GM19023 (cell line): ENCODE measurements at regions not wholly inside any gene's neighbourhood (a gene's known extent, or its start where the extent isn't known, plus 50 kb on each side); places are given as distances from the start of the nearest gene placed in this dataset.
A peak's percentile ranks its signal among the peaks of the same experiment; 100 is the strongest.

Experiments used
- ATAC-seq: cut with Tn5 transposase; IDR thresholded peaks from one replicate; pipeline ENCODE4 v1.9.1; 2021; ENCODE audit warnings: mild to moderate bottlenecking, moderate library complexity; ENCODE audit not compliant: unreplicated experiment

DNA sequence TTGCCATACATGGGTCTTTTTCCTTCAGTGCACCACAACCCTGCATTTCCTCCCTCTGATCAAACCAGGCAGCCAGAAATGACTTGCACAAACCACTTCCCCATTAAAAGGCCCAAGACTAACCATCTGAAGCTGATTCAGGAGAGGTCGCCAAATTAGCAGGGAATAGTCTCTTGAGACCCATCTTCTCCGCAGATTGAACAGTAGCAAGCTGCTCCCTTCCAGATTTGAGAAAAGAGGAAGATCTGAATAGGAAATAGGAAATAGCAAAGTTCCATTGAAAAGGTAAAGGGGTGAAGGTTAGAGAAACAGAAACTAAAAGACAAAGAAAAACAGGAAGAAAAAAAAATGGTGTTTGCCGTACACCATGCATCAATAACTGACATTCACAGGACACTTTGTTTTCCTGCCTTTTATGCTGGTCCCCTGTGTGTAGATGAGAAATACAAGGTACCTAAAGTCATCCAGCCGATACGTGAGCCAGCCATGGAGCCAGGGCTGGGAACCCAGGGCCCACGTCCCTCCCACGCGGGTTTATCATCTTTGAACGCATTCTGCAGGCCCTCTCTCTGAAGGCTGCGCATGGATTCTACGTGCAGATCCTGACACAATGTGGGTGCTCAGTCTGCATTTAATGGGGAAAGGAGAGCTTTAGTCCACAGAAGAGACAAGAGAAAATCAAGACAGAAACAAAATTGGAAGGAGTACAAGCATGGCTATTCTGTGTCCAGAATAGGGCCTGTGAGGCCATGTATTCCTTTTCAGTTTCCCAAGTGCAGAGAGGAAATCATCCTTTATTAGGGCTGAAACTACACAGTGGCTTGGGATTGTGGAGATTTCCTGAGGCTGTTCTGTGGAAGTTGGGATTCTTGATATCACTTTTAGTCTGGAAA is 268.4 kb upstream of the NPVF start:
- peak; percentile 80 for ATAC-seq

DNA sequence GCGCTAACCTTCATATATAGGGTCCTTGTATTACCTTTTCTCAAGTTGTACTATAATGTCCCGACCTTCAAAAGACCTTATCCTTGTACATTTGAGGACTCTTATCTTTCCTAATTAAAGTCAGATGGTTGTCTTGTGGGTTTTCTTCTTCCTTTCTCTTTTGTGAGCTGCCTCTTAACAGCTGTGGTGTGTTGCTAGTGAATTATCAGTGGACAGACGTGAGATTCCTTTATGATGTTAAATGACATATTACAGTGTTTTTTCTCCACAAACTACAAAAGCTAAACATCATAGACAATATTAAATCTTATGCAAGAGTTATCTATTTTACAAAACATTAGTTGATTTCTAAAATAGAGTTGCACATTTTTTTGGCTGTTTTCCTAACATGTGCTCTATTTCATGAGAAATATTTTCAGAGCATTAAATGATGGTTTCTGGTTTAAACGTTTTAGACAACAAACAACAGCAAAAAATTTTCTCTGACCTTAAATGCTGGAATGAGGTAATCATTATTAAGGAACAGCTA is 272.2 kb upstream of the NPVF start:
- no peak for ATAC-seq

DNA sequence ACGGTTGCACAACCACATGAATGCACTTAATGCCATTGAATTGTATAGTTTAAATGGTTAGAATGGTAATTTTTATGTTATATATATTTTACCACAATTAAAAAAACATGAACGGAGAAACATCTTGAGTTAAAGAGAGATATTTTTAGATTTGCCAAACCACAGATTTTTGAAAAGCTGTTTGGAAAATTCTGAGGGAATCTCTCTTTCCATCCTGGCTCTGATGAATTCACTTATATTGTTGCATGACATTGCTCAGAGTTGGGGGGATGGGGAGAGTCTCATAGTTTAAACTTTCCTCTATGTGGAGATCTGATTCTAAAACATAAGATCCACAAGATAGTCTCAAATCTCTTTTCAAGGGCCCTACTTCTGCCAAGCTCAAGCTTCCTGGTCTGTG is 275.0 kb upstream of the NPVF start:
- ATAC-seq = no peak

DNA sequence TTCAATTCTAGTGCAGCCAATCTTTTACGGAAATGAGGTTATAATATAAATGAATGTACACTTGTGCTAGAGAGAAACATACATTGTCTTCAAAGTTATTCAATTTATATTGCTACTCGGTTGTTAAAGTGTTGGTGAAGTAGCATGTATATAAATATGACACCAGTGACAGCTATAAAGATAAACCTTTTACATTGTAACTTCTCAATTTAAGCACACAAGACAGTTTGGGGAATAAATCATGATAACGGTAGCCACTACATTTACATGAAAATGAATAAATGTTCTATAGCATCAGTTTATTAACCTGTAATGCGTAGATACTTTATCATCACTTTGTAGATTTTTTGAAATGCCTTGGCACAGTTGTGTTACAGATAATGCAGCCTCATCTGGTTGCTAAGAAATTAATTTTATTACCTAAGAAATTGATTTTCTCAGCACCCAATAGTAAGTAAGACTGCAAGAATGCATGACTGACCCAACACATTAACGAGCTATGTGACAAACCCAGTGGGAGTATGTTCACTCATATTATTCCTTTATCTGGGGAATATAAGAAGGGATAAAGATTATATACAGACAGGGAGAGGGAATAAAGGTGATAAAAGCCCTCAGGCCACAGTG is 283.9 kb upstream of the NPVF start:
- no peak for ATAC-seq

DNA sequence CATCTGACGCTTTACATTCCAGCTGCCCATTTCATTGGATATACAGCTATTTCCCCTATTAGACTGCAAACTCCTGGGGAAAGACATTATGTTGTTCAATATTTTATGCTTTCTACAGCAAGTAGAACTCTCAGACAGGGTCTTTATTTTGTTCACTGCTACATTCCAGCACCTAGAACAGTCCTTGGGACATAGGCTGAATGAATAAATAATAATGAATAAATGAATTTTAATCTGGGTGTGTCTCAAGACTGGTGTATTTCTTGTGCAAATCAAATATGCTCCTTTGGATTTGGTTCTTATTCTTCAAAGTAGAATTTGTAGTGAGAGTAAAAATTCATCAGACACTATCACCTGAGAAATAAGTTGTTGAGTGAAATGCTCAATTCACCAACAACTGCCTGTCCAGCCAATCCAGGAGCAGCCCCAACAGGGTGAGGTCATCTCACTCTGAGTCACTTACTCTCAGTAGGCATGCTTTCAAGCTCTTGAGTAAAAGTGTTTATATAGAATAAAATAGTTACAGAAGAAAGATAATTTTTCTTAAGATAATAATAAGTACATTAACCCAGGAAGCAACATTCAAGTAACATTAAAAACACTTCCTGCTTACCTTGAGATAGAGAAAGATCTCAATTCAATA is 287.5 kb upstream of the NPVF start:
- ATAC-seq = no peak

DNA sequence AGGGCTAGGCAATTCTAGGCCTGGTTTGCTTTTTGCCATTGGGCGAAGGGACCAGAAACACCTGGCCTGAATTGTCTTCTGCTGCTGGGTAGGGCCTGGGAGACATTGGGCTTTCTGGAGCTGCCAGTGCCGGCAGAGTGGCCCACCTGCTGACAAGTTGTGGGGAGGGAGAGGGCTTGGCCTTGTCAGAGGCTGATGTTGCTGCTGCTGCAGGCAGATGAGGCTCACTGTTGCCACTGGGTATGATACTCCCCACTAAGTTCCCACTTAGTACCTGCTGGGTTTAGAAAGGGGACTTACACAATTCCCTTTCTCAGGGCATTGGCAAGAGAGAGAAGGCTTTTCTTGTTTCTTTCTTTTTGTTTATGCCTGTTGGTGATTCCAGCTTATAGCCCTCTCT is 289.6 kb upstream of the NPVF start:
- ATAC-seq = no peak

DNA sequence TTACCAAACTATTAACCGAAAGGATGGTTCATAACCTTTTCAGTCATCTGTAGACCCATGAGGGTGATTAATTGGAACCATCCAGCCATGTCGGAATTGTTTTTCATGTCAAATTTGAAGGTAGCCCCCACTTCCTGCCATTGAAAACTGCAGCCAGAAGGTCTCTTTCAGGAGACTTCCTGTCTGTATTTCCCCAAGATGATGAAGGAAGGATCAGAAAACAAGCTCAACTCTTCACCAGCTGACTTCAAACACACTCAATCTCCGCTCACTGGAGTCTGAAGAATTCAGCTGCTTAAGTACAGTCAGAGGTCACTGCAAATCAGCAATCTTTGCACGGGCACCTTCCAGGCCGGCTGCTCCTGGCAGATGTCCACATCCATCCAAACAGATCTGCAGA is 291.7 kb upstream of the NPVF start:
- no peak for ATAC-seq

DNA sequence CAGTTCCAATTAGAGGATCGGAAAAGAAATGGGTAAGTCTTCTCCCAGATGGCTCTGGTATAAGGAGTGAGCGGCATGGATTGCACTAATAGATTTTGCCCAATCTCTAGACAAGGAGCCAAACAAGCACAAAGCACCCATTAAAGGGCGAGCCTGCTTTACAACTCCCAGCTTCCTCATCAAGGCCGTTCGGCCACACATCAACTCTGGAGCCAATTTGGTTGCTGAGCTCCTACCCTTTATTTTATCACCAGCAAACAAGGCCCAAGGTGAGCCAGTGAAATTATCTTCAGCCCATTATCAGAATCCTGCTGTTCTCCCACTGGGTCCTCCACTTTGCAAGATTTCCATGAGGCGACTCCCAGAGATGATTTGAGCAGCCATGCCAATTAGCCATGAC is 292.2 kb upstream of the NPVF start:
- ATAC-seq = no peak

DNA sequence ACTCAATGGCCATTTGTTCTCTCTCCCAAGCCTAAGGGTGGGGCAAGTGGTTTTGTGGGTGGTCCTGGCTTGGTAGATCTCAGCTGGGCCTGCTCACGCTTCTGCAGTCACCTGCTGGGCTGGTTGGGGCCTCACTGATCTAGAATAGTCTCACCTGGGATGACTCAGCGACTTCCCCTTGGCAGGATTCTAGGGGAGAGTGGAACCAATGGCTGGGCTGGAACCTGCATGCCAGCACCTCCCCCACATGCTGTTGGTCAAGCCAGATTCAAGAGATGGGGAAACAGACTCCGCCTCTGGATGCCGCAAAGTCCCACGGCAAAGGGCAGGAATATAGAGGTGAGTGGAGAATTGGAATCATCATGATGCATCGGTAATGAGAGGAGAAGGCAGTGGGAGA is 292.9 kb upstream of the NPVF start:
- ATAC-seq = no peak

DNA sequence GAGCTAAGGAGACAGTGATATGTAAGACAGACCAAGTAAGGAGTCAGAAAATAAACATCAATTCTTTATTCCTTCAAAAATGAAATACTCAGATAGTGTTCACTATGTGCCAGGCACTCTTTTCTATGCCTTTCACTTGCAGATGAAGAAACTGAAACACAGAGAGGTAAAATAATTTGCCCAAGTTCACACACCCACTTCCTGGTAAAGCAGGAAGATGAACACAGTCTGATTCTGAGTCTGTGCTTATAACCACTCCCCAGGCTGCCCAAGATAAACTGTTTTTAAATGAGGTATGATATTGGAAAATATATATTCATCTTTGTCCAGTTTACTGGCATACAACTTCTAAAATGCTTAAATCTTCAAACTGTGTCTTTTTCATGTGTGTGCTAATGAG is 294.4 kb upstream of the NPVF start:
- ATAC-seq = no peak

DNA sequence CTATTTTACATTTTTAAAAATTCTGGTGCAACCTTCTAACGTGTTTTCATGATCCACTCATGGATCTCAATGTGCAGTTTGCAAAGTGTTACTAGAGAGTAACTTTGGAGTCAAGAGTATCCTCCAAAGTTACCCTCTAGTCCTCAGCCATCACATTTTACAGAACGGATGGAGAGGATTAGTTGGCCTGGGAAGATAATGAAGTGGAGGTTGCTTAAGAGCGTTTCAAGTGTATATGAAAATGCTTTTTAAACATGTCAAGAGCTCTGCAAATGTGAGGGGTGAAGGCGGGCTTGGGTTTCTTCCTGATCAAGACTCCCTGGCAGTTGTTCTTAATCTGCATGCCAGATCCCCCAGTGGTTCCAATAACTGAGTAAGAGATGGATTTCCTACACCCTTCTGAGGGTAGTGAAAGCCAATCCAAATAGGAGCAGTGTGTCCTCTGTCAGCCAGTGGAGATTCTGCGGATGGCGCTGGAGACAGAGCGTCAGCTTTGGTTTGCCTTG is 299.4 kb upstream of the NPVF start:
- no peak for ATAC-seq

DNA sequence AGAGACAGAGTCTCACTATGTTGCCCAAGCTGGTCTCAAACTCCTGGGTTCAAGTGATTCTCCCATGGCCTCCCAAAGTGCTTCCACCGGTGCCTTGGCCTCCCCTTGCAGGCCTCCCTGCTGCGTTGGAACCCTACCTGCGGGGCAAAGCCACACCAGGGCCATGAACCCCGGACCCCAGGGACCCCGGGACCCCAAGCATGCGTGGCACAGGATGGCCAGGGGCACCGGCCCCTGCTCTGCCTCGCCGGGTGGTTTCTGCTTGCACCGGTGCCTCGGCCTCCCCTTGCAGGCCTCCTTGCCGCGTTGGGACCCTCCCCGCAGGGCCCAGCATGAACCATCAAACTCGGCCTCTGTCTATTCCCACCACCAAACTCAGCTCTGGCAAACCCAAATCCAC is 301.0 kb upstream of the NPVF start:
- no peak for ATAC-seq

DNA sequence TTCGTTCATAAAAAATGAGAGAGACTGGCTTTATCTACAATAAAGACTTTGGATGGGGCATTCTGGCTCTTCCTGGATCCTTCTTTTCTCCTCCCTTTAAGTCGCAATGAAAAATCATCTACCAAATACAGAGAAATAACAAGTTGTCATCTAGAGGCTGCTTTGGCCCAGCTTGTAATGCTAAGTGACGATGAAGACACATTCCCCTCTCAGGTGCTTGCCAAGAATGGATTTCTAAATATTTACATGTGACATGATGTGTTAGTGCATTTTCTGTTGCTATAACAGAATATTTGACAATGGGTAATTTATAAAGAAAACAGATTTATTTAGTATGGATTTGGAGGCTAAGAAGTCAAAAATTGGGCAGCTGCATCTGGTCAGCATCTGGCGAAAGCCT is 308.6 kb upstream of the NPVF start:
- ATAC-seq = no peak

DNA sequence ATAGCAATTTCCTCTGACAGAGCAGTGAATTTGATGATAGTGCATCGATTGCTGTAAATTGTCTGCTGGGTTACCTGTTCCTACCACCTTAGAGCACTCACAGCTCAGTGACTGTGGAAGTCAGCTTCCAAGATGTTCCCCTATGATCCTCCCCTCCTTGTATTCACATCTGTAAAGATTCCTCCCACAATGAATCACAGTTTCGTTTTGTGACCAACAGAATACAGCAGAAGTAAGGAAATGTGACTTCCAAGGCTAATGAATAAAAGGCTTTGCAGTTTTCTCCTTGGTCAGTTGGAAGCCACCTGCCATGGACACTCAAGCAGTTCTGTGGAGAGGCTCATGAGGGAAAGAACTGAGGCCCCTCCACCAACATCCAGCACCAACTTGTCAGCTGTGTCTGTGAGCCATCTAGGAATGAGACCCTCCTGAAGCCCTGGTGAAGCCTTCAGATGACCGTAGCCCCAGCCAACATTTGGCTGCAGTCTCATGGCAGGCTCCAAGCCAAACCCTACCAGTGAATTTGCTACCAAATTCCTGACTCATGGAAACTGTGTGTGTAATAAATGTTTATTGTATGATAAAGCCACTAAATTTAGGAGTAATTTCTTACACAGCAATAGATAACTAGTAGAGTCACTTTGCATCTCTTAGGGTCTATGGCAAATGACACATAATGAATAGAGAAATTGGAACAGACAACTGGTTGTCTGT is 309.5 kb upstream of the NPVF start:
- ATAC-seq = no peak

DNA sequence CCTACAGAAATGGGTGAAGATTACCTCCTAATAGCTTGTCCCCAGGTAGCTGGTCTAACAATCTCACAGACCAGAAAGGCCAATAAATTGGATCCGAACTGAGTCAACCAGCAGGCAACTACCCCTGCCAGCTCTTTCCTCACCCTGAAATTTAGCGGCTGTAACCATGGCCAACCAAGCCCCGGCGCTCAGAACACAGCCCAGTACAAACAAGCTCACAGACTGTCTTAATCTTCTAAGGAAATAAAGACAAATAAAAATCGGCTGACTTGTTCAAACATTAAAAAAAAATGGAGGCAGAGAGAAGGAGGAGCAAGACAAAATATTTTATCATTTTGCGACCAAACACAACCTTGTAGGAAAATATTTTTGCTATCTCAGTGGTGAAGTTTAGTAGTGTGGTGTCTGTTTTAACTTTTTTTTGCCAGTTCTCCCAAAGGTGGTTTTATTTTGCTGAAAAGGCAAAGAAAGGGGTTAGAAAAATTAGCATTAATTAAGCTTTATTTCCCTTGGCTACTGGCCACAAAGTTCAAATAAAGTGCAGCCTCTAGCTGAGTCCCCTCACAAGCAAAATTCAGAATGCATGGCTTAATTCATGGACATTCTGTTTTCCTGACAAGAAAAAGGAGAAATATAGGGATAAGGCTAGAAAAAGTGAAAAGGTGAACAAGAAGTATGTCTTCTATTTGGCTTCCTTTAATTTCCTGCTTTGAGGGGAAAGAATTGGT is 313.0 kb upstream of the NPVF start:
- ATAC-seq = no peak

DNA sequence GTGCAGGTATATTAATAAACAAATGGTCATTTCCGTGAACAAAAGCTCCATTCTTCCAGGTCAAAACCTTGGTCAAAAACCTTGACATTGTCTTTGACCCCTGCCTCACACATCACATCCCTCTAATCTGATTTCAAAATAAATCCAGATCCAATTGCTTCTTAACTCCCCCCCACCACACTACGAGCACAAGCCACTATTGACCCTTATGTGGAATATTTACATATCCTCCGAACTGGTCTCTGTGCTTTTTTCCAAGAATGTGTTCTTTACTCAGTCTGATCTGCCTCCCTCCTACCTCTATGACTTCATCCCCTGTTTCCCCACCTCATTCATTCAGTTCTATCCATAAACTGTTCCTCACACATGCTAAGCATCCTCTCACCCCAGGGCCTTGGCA is 313.6 kb upstream of the NPVF start:
- no peak for ATAC-seq

DNA sequence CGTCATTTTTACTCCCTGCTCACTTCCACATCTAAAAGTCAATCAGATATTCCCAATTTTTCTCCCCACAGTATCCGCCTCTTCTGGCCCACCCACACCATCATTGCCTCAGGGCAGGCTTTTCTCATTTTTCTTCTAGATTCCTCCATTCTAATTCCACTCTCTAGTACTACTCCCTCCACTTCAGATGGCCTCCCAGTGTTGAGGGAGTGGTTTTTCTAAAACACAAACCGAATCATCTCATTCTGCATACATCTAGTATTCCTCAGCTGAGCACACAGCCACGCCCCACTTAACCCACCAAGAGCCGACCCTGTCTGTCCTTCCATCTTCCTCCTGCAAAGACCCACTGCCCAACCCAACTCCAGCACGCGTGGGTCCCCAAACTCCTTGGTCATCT is 314.9 kb upstream of the NPVF start:
- no peak for ATAC-seq

DNA sequence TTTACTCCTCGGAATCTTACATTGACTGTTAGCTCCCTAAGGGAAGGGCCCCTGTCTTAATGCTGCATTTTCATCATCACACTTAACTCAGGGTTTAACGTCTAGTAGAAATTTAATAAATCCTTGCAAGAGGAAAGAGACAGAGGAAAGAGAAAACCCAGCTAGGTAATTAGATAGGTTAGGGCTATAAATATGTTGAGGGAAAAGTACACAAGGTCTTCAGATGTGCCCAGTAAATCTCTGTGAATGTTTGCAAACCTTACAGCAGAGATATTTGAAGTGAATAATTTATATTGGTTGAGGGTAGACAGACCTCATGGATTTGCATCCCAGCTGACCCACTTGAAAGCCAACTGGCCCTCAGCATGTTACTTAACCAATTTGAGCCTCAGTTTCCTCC is 315.5 kb upstream of the NPVF start:
- ATAC-seq = no peak

DNA sequence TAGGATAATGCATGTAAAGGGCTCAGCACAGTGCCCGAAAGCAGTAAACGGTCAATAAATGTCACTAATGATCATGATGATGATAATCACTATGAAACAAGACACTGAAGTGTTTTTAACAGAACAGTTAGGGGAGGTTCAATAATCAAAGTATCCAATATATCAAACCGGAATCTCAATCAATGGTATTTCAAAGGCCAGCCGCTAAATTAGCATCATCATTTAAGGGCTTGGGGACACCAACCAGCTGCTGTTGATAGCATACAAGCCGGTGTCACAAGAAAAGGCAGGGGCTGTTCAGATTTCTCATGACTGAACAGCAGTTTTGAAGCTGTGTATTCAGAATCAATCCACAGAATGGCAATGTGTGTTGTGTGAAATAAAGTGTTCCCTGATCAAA is 316.0 kb upstream of the NPVF start:
- no peak for ATAC-seq
